K562 (cell line): ENCODE measurements at regions not wholly inside any gene's neighbourhood (a gene's known extent, or its start where the extent isn't known, plus 50 kb on each side); places are given as distances from the start of the nearest gene placed in this dataset.

Experiments used
- ATAC-seq: fragments of 200-7000 bp; cut with Tn5 transposase; 3 replicates; pipeline ENCODE4 v1.9.1; 2020; ENCODE audit warnings: moderate library complexity
- BruUV-seq: library from RNA; stranded (reverse); fragments of 400-500 nt; replicated peaks from 2 replicates; lab custom pipeline; 2021; lab: Mats Ljungman, UMichigan
- CTCF ChIA-PET: fragments of 300-600 bp; formaldehyde crosslinking; extraction: SDS; loops from one replicate; lab custom pipeline; 2021; ENCODE audit warnings: low intra/inter-chr PET ratio; lab: Yijun Ruan, JAX
- POLR2A ChIA-PET: fragments of 300-600, 350-650 bp; sonication (Branson Sonifier 250); formaldehyde crosslinking; extraction: SDS; loops from one replicate; lab custom pipeline; 2021; ENCODE audit warnings: antibody characterized with exemption, inconsistent platforms; lab: Yijun Ruan, JAX
- DNase-seq, 4 experiments: peaks; one replicate each; pipeline versions ENCODE4 v3.0.0 to v3.0.0-alpha.2; 2011 to 2018; ENCODE audit warnings: low spot score in 3 of 4, mixed read lengths in 3 of 4; ENCODE audit errors: extremely low read depth in 1 of 4
- FAIRE-seq: peaks from 2 replicates; lab custom pipeline; 2011; peaks lifted over from hg19 to GRCh38; lab: Jason Lieb, UNC
- H2AFZ ChIP-seq: 2 replicates; pipeline ENCODE4 v1.6.0; 2011; ENCODE audit warnings: low read depth, low read length, control low read depth, inconsistent platforms
- H3K27ac ChIP-seq: fragments of 200-600 bp; 3 replicates; pipeline ENCODE4 v1.8.0; 2011; ENCODE audit warnings: low read depth, mild to moderate bottlenecking, control low read depth, inconsistent platforms, low read length, moderate library complexity, mixed read lengths; ENCODE audit errors: extremely low read depth
- H3K27me3 ChIP-seq, 2 experiments: fragments of 300-600 bp in 1 of 2; 2 replicates in 1 of 2; 3 replicates in 1 of 2; pipeline versions ENCODE4 v1.6.0 to v1.8.0; 2011; ENCODE audit warnings: inconsistent platforms in 2 of 2, low read length in 2 of 2, mild to moderate bottlenecking in 1 of 2, mixed read lengths in 1 of 2, moderate library complexity in 1 of 2; ENCODE audit not compliant: control insufficient read depth in 2 of 2, insufficient read depth in 2 of 2
- H3K36me3 ChIP-seq: fragments of 300-600 bp; 3 replicates; pipeline ENCODE4 v1.8.0; 2011; ENCODE audit warnings: mild to moderate bottlenecking, low read length, inconsistent platforms; ENCODE audit not compliant: control insufficient read depth, insufficient read depth
- H3K4me1 ChIP-seq, 2 experiments: fragments of 200-600 bp in 1 of 2; replicated peaks in 1 of 2; 2 replicates in 1 of 2; 3 replicates in 1 of 2; pipeline versions ENCODE4 v1.5.1 to v1.8.0; 2011; ENCODE audit warnings: inconsistent platforms in 2 of 2, low read length in 2 of 2, mild to moderate bottlenecking in 1 of 2, mixed read lengths in 1 of 2, moderate library complexity in 1 of 2; ENCODE audit not compliant: control insufficient read depth in 2 of 2, insufficient read depth in 2 of 2
- H3K4me2 ChIP-seq: 2 replicates; pipeline ENCODE4 v1.6.1; 2011; ENCODE audit warnings: low read length, control low read depth, inconsistent platforms, mixed read lengths; ENCODE audit not compliant: insufficient read depth
- H3K4me3 ChIP-seq: fragments of 200-600 bp; sonication (generic), shearing (Covaris generic); 2 replicates; pipeline ENCODE4 v1.5.1; 2016; ENCODE audit warnings: control low read depth, inconsistent platforms
- H3K79me2 ChIP-seq: fragments of 200-600 bp; 3 replicates; pipeline ENCODE4 v1.8.0; 2011; ENCODE audit warnings: low read length, inconsistent platforms; ENCODE audit not compliant: control insufficient read depth, insufficient read depth
- H3K9ac ChIP-seq, 2 experiments: 2 replicates each; pipeline versions ENCODE4 v1.6.0 to v1.6.1; 2011; ENCODE audit warnings: low read depth in 2 of 2, low read length in 2 of 2, control low read depth in 1 of 2, inconsistent platforms in 1 of 2, mild to moderate bottlenecking in 1 of 2, mixed read lengths in 1 of 2; ENCODE audit not compliant: insufficient read depth in 1 of 2
- H3K9me1 ChIP-seq: one replicate; pipeline ENCODE4 v1.6.0; 2011; ENCODE audit warnings: inconsistent platforms, mild to moderate bottlenecking, low read length, moderate library complexity; ENCODE audit not compliant: control insufficient read depth, insufficient read depth
- H3K9me3 ChIP-seq: replicated peaks from 2 replicates; pipeline ENCODE4 v1.5.1; 2011; ENCODE audit warnings: low read depth, low read length, inconsistent platforms; ENCODE audit not compliant: control insufficient read depth, insufficient read depth
- H4K20me1 ChIP-seq: replicated peaks from 2 replicates; pipeline ENCODE4 v1.6.1; 2011; ENCODE audit warnings: low read length, inconsistent platforms, mixed read lengths; ENCODE audit not compliant: control insufficient read depth, insufficient read depth
- DDX20 ChIP-seq: fragments of 450-650 bp; IDR thresholded peaks from 2 replicates; pipeline ENCODE4 v1.6.1; 2016; ENCODE audit warnings: missing genetic modification characterization, low read depth, mild to moderate bottlenecking, missing compliant biosample characterization, moderate library complexity
- E2F3 ChIP-seq: fragments of 250-450 bp; sonication (Bioruptor Pico); IDR thresholded peaks from 2 replicates; pipeline ENCODE4 v1.4.0; 2020; ENCODE audit warnings: mild to moderate bottlenecking
- HMGN3 ChIP-seq: IDR thresholded peaks from 2 replicates; pipeline ENCODE4 v1.6.1; 2011; ENCODE audit warnings: borderline replicate concordance, low read depth, mild to moderate bottlenecking, mixed read lengths, low read length; ENCODE audit not compliant: insufficient read length; ENCODE audit errors: extremely low read depth
- MEF2A ChIP-seq: IDR thresholded peaks from 2 replicates; pipeline ENCODE4 v1.6.1; 2011; ENCODE audit warnings: low read depth, mild to moderate bottlenecking, low read length, moderate library complexity; ENCODE audit not compliant: control insufficient read depth
- MEIS2 ChIP-seq: fragments of 450-650 bp; IDR thresholded peaks from 2 replicates; pipeline ENCODE4 v1.6.1; 2014; ENCODE audit warnings: mild to moderate bottlenecking; ENCODE audit not compliant: partially characterized antibody
- TAF1 ChIP-seq: IDR thresholded peaks from 2 replicates; pipeline ENCODE4 v1.6.1; 2011; ENCODE audit warnings: mild to moderate bottlenecking, low read length, moderate library complexity; ENCODE audit not compliant: insufficient read depth, control insufficient read depth, severe bottlenecking; ENCODE audit errors: extremely low read depth
- ZNF121 ChIP-seq: sonication (generic); formaldehyde crosslinking; conservative IDR thresholded peaks from 2 replicates; pipeline ENCODE4 v1.8.0; 2022; ENCODE audit warnings: missing genetic modification reagents
- ZNF239 ChIP-seq: fragments of 250-450 bp; sonication (Bioruptor Pico); IDR thresholded peaks from 2 replicates; pipeline ENCODE4 v1.4.0; 2020; ENCODE audit warnings: mild to moderate bottlenecking
- WGBS: fragments of 100-300 bp; shearing (Covaris generic); methylation state at CpG from one replicate; pipeline ENCODE4 v1.1.6; 2016; ENCODE audit warnings: low coverage, mixed read lengths; ENCODE audit not compliant: insufficient coverage; ENCODE audit errors: missing lambda C conversion rate; 5-methylcytosine and 5-hydroxymethylcytosine counted together
- in situ Hi-C: fragments of 300-500 bp; cut with MboI; formaldehyde crosslinking; loops from 4 replicates; pipeline ENCODE4 v1.15.0; 2018; ENCODE audit warnings: inconsistent platforms, mixed read lengths
- intact Hi-C: fragments of 100-400 bp; cut with micrococcal nuclease; formaldehyde crosslinking; loops from 2 replicates; pipeline ENCODE4 v1.14.2; 2022
- TF ChIP-seq, protein P1 (sequence below): sonication (generic); formaldehyde crosslinking; IDR thresholded peaks from 2 replicates; pipeline ENCODE4 v1.8.0; 2023; ENCODE audit warnings: mild to moderate bottlenecking, missing genetic modification reagents

- Histone ChIP-seq H3K4me3 (no peak overlapping the region), H3K4me1 (no peaks in the 10 kb centered on the region), H4K20me1 (no peaks in the 10 kb centered on the region), H3K9me1 (no peaks in the 10 kb centered on the region)
- POLR2A ChIA-PET: no interaction called here
- CTCF ChIA-PET: no interaction called here
- ATAC-seq: no peak
- FAIRE-seq: no peak
- TF ChIP-seq HMGN3 (no peak), ZNF239 (CRISPR knock-in tag) (no peak), E2F3 (CRISPR knock-in tag) (no peak), TAF1 (no peak), MEF2A (no peak), DDX20 (tag) (no peak), ZNF121 (CRISPR knock-in tag) (no peak), MEIS2 (no peak)
- TF ChIP-seq, protein P1, sequence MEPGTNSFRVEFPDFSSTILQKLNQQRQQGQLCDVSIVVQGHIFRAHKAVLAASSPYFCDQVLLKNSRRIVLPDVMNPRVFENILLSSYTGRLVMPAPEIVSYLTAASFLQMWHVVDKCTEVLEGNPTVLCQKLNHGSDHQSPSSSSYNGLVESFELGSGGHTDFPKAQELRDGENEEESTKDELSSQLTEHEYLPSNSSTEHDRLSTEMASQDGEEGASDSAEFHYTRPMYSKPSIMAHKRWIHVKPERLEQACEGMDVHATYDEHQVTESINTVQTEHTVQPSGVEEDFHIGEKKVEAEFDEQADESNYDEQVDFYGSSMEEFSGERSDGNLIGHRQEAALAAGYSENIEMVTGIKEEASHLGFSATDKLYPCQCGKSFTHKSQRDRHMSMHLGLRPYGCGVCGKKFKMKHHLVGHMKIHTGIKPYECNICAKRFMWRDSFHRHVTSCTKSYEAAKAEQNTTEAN (CRISPR knock-in tag): no peak
- TF ChIP-seq, all 486 proteins: peak for 0
- no TSS peak for BruUV-seq
- WGBS: 8% methylated on average over 1 of the region's 1 CpG
- Histone ChIP-seq H3K27me3 (no peaks in the 10 kb centered on the region), H2AFZ (no peak overlapping the region), H3K9ac (no peak overlapping the region), H3K4me2 (no peak overlapping the region), H3K27ac (no peak overlapping the region), H3K36me3 (no peaks in the 10 kb centered on the region), H3K79me2 (no peaks in the 10 kb centered on the region), H3K9me3 (no peaks in the 10 kb centered on the region; the same call in 1 of the 2 replicates)
- no peak for DNase-seq
- intact Hi-C loops: no loop called here
- in situ Hi-C loops: no loop called here
Observed at GRCh38 chr18:41462946-41463345, 492.1 kb upstream of the PIK3C3 start.
